NCI-H2227 (cell line): ENCODE measurements at regions not wholly inside any gene's neighbourhood (a gene's known extent, or its start where the extent isn't known, plus 50 kb on each side); places are given as distances from the start of the nearest gene placed in this dataset.

Experiments used
- DNase-seq: peaks from one replicate; lab custom pipeline; 2025; ENCODE audit not compliant: unreplicated experiment; lab: John Stamatoyannopoulos, UW

DNA sequence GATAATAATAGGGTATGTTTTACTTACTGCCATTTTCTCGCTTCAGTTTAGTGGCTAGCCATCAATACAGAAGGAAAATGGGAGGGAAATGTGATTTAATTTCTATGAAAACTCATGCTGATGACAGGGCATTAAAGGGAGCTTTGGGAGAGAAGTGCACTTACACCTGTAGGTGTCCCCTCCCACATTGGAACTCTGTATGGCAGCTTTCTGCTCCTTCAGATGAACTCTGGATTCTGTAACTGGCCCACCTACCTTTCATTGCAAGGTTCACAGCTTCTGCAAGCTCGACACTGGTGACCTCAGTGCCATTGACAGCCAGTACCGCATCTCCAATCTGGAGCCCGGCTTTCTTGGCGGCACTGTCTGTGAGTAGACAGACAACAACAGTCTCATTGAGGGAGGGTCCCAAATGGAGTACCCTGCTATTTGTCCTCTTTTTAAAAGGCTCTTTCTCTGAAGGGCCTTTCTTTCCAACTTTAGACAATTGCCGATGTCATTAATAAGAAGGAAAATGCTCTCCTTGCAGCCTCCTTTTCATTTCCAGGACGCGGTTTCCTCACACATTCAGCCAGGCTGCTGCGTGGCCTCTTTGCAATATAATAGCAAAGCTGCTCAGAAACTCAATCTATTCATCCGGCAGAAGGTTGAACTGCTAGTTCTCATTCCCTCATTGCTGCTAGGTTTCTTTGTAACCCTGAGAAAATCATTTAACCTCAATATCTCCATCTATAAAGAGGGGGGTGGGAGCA is 63.6 kb downstream of the NUDT12 start:
- DNase-seq = peak; percentile 36

GRCh38 chr5:103498211-103498610 is 64.4 kb downstream of the NUDT12 start:
- no peak for DNase-seq

GRCh38 chr5:103497781-103498180 is 64.8 kb downstream of the NUDT12 start:
- DNase-seq = no peak

DNA sequence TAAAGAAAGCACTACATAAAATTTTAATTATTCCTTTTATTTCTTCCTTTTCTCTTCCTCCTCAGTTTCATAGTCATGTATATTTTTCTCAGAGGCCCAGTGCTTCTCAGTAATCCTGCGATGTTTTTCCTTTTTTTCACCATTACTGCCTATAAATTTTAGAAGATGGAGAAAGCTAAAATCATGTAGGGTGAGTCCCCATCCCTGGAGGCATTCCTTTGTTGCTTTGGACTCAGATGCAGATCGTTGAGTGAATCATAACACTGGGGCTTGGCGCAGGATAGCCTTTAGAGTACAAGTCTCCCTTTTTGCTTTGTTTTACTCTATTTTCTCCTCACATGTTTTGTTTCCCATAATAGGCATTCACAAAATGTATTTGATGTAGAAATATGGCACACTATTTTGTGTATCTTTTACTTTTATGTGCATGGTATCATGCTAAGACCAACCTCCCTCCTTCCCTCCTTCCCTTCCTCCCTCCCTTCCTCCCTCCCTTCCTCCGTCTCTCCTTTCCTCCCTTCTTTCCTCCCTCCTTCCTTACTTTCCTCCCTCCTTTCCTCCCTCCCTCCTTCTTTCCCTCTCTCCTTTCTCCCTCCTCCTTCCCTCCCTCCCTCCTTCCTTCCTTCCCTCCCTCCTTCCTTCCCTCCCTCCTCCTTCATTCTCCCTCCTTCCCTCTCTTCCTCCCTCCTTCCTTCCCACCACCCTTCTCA is 72.4 kb downstream of the NUDT12 start:
- no peak for DNase-seq

DNA sequence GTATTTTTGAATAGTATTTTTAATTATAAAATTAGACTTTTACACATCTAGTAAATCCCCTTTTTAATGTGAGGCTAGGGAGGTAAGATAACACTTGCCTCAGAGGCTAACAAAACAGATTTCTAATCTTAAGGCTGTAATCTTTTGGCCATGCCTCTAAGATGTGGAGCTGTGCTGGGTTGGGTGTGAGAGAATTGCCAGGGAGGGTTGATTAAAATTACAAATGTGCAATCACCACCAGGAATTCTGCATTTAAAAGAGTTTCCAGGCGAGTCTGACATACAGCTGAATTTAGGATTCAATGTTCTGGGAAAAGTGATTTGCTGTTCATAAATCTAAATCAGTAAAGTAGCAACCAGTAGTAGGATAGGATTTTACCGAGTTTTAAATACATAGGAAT is 73.3 kb downstream of the NUDT12 start:
- DNase-seq = no peak

DNA sequence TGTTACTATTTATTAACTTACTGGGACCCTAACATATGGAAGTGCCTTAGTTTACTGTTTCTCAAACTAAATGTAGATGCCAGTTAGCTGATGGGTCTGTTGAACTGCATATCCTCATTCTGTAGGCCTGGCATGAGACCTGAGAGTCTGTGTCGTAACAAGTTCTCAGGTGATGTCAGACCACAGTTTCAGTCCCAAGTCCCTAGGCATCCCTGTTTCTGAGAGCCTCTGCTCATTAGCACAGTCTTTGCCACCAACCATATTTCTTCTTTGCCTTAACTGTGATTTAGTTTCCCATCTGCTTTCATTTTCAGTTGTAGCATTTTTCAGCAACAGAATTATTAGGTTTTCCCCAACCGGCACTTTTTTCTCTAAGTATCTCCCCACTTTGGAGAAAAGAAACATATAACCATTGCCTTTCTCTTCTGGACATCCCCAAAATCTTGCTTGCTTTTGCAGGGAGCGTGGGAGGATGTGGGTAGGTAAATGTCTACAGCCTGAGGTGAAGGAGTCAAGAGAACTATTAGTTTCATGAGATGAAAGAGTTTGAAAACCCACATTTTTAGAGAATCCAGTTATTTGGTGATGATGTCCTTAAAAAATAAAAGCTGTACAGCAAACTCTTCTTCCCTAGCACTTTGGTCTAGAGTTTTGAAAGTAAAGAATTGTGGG is 74.6 kb downstream of the NUDT12 start:
- no peak for DNase-seq

DNA sequence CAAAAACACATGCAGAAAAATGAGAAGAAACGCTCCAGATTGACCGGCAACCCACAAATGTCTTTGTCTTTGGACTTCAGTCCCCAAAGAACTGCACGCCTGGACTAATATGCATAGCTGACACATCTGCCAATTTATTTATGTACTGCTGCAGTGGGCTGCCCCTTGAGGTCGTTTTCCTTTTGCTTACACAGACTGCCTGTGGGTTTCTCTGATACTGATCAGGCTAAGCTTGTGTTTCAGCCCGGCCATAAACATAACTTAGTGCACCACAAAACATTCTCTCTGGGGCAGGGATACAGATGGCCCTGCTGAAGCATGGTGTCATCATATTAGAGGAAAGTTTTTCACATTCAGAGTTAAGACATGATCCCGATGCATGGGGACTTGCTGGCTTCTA is 75.4 kb downstream of the NUDT12 start:
- no peak for DNase-seq

GRCh38 chr5:103486739-103487138 is 75.8 kb downstream of the NUDT12 start:
- DNase-seq = no peak

GRCh38 chr5:103480246-103480645 is 82.3 kb downstream of the NUDT12 start:
- DNase-seq = no peak

DNA sequence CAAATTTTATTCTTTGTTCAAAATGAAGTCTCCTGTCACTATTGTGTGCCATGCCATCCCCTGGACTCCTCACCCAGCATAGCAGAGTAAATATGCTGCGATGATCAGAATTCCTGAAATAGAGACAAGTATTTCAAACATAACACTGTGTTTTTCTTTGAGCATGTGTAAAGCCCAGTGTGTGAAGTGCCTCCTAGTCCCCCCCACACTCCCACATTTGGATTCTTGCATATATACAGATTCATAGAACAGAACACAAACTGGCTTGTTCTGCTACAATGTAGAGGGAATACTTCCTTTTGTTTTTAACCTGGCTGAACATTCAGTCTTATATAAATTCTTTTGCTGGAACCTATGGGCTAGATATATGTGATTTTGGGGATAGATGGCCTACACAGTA is 84.9 kb downstream of the NUDT12 start:
- no peak for DNase-seq

- DNase-seq = no peak
Observed at GRCh38 chr5:103476811-103477210, 85.8 kb downstream of the NUDT12 start.

DNA sequence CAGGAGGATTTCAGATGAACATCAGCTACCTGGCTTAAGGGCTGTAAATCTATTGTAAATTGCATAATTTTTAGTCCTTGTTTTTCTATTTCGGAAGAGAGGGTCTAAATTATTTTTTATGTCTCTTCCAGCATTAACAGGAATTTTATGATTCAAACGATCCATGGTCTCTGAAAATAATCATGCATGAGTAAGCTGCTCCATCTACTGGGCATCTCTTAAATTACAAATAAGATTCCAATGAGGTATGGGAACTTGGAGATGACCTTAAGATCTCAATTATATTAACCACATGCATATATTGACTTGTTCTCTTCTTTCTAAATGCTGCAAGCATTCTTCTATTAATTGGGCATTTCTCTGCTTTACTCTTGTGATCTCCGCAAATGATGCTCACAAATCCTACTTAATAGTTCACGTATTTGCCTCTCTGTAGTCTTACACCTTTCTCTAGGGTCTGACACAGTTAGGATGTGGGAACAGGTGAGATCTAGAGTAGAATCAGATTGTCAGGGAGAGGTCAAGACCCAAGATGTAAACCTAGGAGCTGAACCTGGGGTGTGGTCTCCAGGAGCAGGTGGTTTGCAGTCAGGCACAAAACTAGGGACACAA is 86.9 kb downstream of the NUDT12 start:
- peak; percentile 57 for DNase-seq

DNA sequence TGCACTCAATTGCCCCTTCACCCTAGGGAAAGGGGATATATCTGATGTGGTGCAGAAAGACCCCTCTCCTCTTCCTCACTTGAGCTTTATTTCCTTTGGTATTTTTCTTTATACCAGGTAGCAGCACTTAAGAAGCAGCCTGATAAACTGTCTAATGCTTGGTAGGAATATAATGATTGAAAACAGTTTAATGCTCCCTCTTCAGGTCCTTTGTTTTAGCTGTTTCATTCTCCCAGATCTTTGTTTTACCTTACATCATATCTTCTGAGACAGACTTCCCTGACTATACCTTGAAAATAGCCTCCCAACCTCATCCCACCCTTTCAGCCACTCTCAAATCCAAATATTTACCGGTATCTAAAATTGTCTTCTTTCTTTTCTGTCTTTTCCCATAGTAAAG is 87.9 kb downstream of the NUDT12 start:
- DNase-seq = no peak

GRCh38 chr5:103473725-103474124 is 88.9 kb downstream of the NUDT12 start:
- no peak for DNase-seq

DNA sequence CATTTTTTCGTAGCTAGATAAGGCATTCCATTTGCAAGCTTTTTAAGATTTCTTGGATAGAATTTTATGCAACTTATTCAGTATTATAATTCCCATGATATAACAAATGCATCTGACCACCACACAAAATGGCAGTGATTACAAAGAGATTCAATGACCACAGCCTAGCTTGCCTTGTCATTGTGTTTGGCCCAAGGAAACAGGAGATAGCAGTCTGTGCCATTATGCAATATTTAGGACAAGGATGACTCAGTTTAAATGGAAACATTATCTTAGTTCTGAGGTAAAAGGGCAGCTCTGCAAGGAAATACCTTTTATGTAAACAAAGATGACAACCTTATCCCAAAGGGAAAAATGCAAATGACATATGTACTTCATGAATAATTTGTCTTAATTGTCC is 89.8 kb downstream of the NUDT12 start:
- DNase-seq = no peak

GRCh38 chr5:103472265-103472664 is 90.3 kb downstream of the NUDT12 start:
- no peak for DNase-seq

DNA sequence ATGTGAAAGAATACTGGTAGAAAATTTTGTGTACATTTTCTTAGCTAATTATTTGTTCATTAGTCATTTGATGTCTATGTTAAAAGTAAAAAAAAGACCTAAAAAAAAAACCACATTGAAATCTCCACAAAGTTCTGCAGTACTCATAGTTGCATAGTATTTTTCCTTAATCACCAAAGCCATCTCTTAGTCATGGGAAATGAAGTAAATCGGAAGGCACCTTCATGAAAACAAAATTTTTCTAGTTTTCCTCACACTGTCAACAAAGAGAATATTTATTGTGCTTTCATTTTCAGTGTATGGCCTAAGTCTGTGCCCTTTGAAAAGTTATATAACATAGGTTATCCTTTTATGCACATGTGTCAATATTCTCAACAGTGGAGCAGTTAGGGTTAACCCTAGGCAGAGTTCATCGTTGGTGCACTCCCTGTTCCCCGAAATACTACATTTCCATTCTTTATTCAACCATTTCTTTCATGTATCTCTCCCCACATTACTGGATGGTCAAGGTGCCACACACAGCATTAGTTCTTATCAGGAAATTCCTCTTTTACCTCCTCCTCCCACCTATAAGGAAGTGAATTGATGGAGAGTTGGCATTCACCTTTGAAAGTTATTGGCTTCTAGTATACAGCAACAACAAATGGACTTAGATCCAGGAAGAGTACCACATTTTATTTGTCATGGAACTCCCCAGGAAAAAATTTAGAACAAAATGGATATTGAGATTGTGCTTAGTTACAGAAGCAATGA is 93.1 kb downstream of the NUDT12 start:
- no peak for DNase-seq

DNA sequence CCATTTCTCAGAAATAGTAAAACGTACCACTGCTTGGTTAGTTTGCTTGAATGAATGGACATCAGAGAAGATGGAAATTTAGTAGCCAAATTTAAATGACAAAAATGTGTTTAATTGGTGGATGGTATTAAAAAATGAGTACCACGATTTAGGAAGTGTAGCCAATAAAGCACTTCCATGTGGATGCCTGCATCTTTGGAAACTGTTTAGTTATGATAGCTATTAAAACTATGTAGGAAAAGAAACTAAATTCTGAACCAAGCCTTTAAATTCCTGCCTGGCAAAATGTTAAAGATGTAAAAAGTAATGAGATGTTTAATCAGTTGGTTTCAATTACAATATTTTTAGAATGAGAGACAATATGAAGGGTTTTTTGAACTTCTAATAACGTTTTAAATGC is 94.8 kb downstream of the NUDT12 start:
- DNase-seq = no peak

GRCh38 chr5:103466495-103466894 is 96.1 kb downstream of the NUDT12 start:
- no peak for DNase-seq

GRCh38 chr5:103465891-103466290 is 96.7 kb downstream of the NUDT12 start:
- DNase-seq = no peak
